ENCODE measurements at regions not wholly inside any gene's neighbourhood (a gene's known extent, or its start where the extent isn't known, plus 50 kb on each side); places are given as distances from the start of the nearest gene placed in this dataset.
A peak's percentile ranks its signal among the peaks of the same experiment; 100 is the strongest.

- no peak overlapping the region for H3K4me3 ChIP-seq (ENCODE audit: insufficient read depth, low read depth, low read length)
- no peaks in the 10 kb centered on the region for H3K36me3 ChIP-seq (ENCODE audit: control insufficient read depth, insufficient read depth, low read length)
- H2BK5ac ChIP-seq (ENCODE audit: low read depth, low read length, poor library complexity, severe bottlenecking), result peak overlapping the region; percentile 40
- ATAC-seq (ENCODE audit: low read depth) (peak; percentile 79), DNase-seq (peak; percentile 71)
- no peaks in the 10 kb centered on the region for H3K27me3 ChIP-seq (ENCODE audit: control insufficient read depth, insufficient read depth, low read length)
- H4K5ac ChIP-seq (ENCODE audit: low read depth, low read length), result no peak overlapping the region; the same call in 1 of the 2 replicates
- no TSS peak for BruUV-seq (replicated peaks)
- TF ChIP-seq FOS (IDR thresholded peaks at IDR 0.05; ENCODE audit: low read depth, low read length) (0 out of 2 replicates have a peak, but pooled peaks have one; percentile 37), MAFK (IDR thresholded peaks at IDR 0.05; ENCODE audit: low read depth, low read length) (no peak), CTCF (conservative IDR thresholded peaks at IDR 0.05; ENCODE audit: low read depth, low read length) (no peak), POLR2A (IDR thresholded peaks at IDR 0.05; ENCODE audit: low read depth, low read length) (no peak), BHLHE40 (IDR thresholded peaks at IDR 0.05; ENCODE audit: low read depth, low read length) (no peak), ELK1 (IDR thresholded peaks at IDR 0.05; ENCODE audit: borderline replicate concordance, low read depth, low read length) (no peak)
- H3K23ac ChIP-seq (ENCODE audit: low read depth, low read length), result peak overlapping the region; percentile 35; the same call in 1 of the 2 replicates
- peak overlapping the region; percentile 74 for H2BK120ac ChIP-seq (ENCODE audit: low read depth, low read length)
- no peak overlapping the region; the same call in 1 of the 2 replicates for H3K18ac ChIP-seq (ENCODE audit: low read depth, low read length)
- 17% methylated on average over 1 of the region's 2 CpGs; no CpG with 5 or more reads in 1 of the 2 experiments for WGBS, 2 experiments (ENCODE audit: extremely low coverage in 2 of 2, insufficient read length in 1 of 2)
- H3K9me1 ChIP-seq (ENCODE audit: insufficient read depth, low read length), result 0 out of 2 replicates have a peak, but pooled peaks cover 2% of the 10 kb centered on the region
- peak overlapping the region; percentile 71; the same call in 1 of the 2 replicates for H3K14ac ChIP-seq (replicated peaks; ENCODE audit: low read depth, low read length)
- no peak overlapping the region for H3K9ac ChIP-seq (ENCODE audit: low read depth, low read length)
- ChIA-PET CTCF (interaction anchor here (1.6 kb wide), 1 partner anchor 258 kb away, joined by 6 read pairs; no protein-coding TSS in a partner anchor), POLR2A (ENCODE audit: unreplicated experiment) (no interaction called here)
- H3K27ac ChIP-seq (ENCODE audit: insufficient read depth, low read length), result no peak overlapping the region
- H3K9me3 ChIP-seq (ENCODE audit: control insufficient read depth, insufficient read depth, low read length), result no peaks in the 10 kb centered on the region
- no peak overlapping the region for H2AFZ ChIP-seq (replicated peaks; ENCODE audit: low read length, poor library complexity)
- H4K20me1 ChIP-seq (ENCODE audit: insufficient read depth, low read length), result no peaks in the 10 kb centered on the region
- peaks cover 14% of the 10 kb centered on the region for H3K4me1 ChIP-seq (ENCODE audit: control insufficient read depth, insufficient read depth, low read length)
- no peak overlapping the region for H2AK9ac ChIP-seq (replicated peaks; ENCODE audit: low read depth, low read length, poor library complexity)
- dilution Hi-C loops (cut with HindIII; ENCODE audit: low sequenced_read_pairs, unreplicated experiment), result no loop called here
- H2BK20ac ChIP-seq (ENCODE audit: low read depth, low read length), result peak overlapping the region; percentile 64; the same call in 1 of the 2 replicates
- H4K91ac ChIP-seq (ENCODE audit: insufficient read depth, low read depth, low read length), result no peak overlapping the region
- peak overlapping the region; percentile 47; the same call in 2 of the 3 replicates for H2BK15ac ChIP-seq (ENCODE audit: low read depth, low read length)
- peak overlapping the region; percentile 26; the same call in 1 of the 2 replicates for H3K4me2 ChIP-seq (ENCODE audit: low read depth, low read length)
- in situ Hi-C loops (cut with MboI; ENCODE audit: low sequenced_read_pairs), result no loop called here
- H4K8ac ChIP-seq (ENCODE audit: low read depth in 2 of 2, low read length in 2 of 2), result peak overlapping the region in 1 of 2 experiments; percentile 26; a peak in 1 of 4 replicates
- H3K4ac ChIP-seq (ENCODE audit: low read depth, low read length), result peak overlapping the region; percentile 43; the same call in 1 of the 2 replicates
- H3K79me1 ChIP-seq (ENCODE audit: low read depth in 1 of 2, low read length in 2 of 2), result no peaks in the 10 kb centered on the region
- no peak overlapping the region for H3K56ac ChIP-seq (ENCODE audit: extremely low read depth, insufficient read depth, low read length)
- no peak overlapping the region for H2AK5ac ChIP-seq (ENCODE audit: low read depth, low read length)
- intact Hi-C loops (cut with micrococcal nuclease), result no loop called here
Observed at GRCh38 chr1:68378296-68379084, 71.3 kb downstream of the RPE65 start.

Measured in IMR-90 (cell line).